ENCODE measurements at regions not wholly inside any gene's neighbourhood (a gene's known extent, or its start where the extent isn't known, plus 50 kb on each side); places are given as distances from the start of the nearest gene placed in this dataset.
A peak's percentile ranks its signal among the peaks of the same experiment; 100 is the strongest.

GRCh38 chr1:47701283-47701682 lies 263.4 kb downstream of the FOXD2 start:
- DNase-seq = no peak
- in situ Hi-C loops (cut with HindIII; ENCODE audit: low pct_ligation_motif_present, low pct_unique_long_range_greater_than_20kb, low sequenced_read_pairs) = no loop called here

GRCh38 chr1:47701741-47702515 lies 264.1 kb downstream of the FOXD2 start:
- in situ Hi-C loops (cut with HindIII; ENCODE audit: low pct_ligation_motif_present, low pct_unique_long_range_greater_than_20kb, low sequenced_read_pairs) = no loop called here
- DNase-seq = no peak

GRCh38 chr1:47703156-47703825 lies 265.4 kb downstream of the FOXD2 start:
- in situ Hi-C loops (cut with HindIII; ENCODE audit: low pct_ligation_motif_present, low pct_unique_long_range_greater_than_20kb, low sequenced_read_pairs) = no loop called here
- DNase-seq = no peak

GRCh38 chr1:47703981-47704596 lies 266.2 kb downstream of the FOXD2 start:
- DNase-seq = peak; percentile 20
- in situ Hi-C loops (cut with HindIII; ENCODE audit: low pct_ligation_motif_present, low pct_unique_long_range_greater_than_20kb, low sequenced_read_pairs) = no loop called here

GRCh38 chr1:47705517-47706130 lies 267.8 kb downstream of the FOXD2 start:
- DNase-seq = no peak
- in situ Hi-C loops (cut with HindIII; ENCODE audit: low pct_ligation_motif_present, low pct_unique_long_range_greater_than_20kb, low sequenced_read_pairs) = no loop called here

GRCh38 chr1:47707503-47707902 lies 269.7 kb downstream of the FOXD2 start:
- no peak for DNase-seq
- in situ Hi-C loops (cut with HindIII; ENCODE audit: low pct_ligation_motif_present, low pct_unique_long_range_greater_than_20kb, low sequenced_read_pairs) = no loop called here

GRCh38 chr1:47708019-47708535 lies 270.2 kb downstream of the FOXD2 start:
- in situ Hi-C loops (cut with HindIII; ENCODE audit: low pct_ligation_motif_present, low pct_unique_long_range_greater_than_20kb, low sequenced_read_pairs) = no loop called here
- DNase-seq = no peak

- in situ Hi-C loops (cut with HindIII; ENCODE audit: low pct_ligation_motif_present, low pct_unique_long_range_greater_than_20kb, low sequenced_read_pairs) = no loop called here
- no peak for DNase-seq
Observed at GRCh38 chr1:47708658-47709018, 270.8 kb downstream of the FOXD2 start.

GRCh38 chr1:47709019-47709871 lies 271.4 kb downstream of the FOXD2 start:
- peak; percentile 33 for DNase-seq
- in situ Hi-C loops (cut with HindIII; ENCODE audit: low pct_ligation_motif_present, low pct_unique_long_range_greater_than_20kb, low sequenced_read_pairs) = no loop called here

- in situ Hi-C loops (cut with HindIII; ENCODE audit: low pct_ligation_motif_present, low pct_unique_long_range_greater_than_20kb, low sequenced_read_pairs) = no loop called here
- DNase-seq = peak; percentile 19
Observed at GRCh38 chr1:47709872-47710231, 272.0 kb downstream of the FOXD2 start.

GRCh38 chr1:47710329-47711071 lies 272.7 kb downstream of the FOXD2 start:
- DNase-seq = peak; percentile 53
- in situ Hi-C loops (cut with HindIII; ENCODE audit: low pct_ligation_motif_present, low pct_unique_long_range_greater_than_20kb, low sequenced_read_pairs) = no loop called here
